ENCODE measurements at regions not wholly inside any gene's neighbourhood (a gene's known extent, or its start where the extent isn't known, plus 50 kb on each side); places are given as distances from the start of the nearest gene placed in this dataset.

GRCh38 chr2:236337465-236338325, 73.5 kb upstream of the ASB18 start:
- intact Hi-C loops (cut with micrococcal nuclease; ENCODE audit: unreplicated experiment) (no loop called here), in situ Hi-C loops (cut with HindIII; ENCODE audit: low pct_unique_long_range_greater_than_20kb, low sequenced_read_pairs) (no loop called here)
- H3K4me3 ChIP-seq (ENCODE audit: low read depth in 2 of 2, low read length in 2 of 2): no peak overlapping the region
- no peaks in the 10 kb centered on the region for H3K4me1 ChIP-seq (ENCODE audit: control insufficient read depth, insufficient read depth, low read length)
- DNase-seq (ENCODE audit: low read depth, low spot score) (no peak), ATAC-seq (no peak)
- TF ChIP-seq POLR2AphosphoS5 (IDR thresholded peaks at IDR 0.05; ENCODE audit: low read depth, low read length): no peak
- no peak for TF ChIP-seq SIN3A (IDR thresholded peaks at IDR 0.05; ENCODE audit: borderline replicate concordance, insufficient read depth, low read depth, low read length)
- TF ChIP-seq, protein P1, sequence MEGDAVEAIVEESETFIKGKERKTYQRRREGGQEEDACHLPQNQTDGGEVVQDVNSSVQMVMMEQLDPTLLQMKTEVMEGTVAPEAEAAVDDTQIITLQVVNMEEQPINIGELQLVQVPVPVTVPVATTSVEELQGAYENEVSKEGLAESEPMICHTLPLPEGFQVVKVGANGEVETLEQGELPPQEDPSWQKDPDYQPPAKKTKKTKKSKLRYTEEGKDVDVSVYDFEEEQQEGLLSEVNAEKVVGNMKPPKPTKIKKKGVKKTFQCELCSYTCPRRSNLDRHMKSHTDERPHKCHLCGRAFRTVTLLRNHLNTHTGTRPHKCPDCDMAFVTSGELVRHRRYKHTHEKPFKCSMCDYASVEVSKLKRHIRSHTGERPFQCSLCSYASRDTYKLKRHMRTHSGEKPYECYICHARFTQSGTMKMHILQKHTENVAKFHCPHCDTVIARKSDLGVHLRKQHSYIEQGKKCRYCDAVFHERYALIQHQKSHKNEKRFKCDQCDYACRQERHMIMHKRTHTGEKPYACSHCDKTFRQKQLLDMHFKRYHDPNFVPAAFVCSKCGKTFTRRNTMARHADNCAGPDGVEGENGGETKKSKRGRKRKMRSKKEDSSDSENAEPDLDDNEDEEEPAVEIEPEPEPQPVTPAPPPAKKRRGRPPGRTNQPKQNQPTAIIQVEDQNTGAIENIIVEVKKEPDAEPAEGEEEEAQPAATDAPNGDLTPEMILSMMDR (IDR thresholded peaks at IDR 0.05): no peak
- TF ChIP-seq, protein P2, sequence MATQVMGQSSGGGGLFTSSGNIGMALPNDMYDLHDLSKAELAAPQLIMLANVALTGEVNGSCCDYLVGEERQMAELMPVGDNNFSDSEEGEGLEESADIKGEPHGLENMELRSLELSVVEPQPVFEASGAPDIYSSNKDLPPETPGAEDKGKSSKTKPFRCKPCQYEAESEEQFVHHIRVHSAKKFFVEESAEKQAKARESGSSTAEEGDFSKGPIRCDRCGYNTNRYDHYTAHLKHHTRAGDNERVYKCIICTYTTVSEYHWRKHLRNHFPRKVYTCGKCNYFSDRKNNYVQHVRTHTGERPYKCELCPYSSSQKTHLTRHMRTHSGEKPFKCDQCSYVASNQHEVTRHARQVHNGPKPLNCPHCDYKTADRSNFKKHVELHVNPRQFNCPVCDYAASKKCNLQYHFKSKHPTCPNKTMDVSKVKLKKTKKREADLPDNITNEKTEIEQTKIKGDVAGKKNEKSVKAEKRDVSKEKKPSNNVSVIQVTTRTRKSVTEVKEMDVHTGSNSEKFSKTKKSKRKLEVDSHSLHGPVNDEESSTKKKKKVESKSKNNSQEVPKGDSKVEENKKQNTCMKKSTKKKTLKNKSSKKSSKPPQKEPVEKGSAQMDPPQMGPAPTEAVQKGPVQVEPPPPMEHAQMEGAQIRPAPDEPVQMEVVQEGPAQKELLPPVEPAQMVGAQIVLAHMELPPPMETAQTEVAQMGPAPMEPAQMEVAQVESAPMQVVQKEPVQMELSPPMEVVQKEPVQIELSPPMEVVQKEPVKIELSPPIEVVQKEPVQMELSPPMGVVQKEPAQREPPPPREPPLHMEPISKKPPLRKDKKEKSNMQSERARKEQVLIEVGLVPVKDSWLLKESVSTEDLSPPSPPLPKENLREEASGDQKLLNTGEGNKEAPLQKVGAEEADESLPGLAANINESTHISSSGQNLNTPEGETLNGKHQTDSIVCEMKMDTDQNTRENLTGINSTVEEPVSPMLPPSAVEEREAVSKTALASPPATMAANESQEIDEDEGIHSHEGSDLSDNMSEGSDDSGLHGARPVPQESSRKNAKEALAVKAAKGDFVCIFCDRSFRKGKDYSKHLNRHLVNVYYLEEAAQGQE (IDR thresholded peaks at IDR 0.05; ENCODE audit: insufficient read depth in 1 of 2, low read depth in 2 of 2, low read length in 1 of 2): no peak
- TF ChIP-seq TCF7L2 (IDR thresholded peaks at IDR 0.05; ENCODE audit: low read depth, low read length): no peak
- no peak overlapping the region for H3K27ac ChIP-seq (ENCODE audit: low read length)
- H3K36me3 ChIP-seq (ENCODE audit: control insufficient read depth, insufficient read depth, low read length): no peaks in the 10 kb centered on the region
- BruUV-seq (replicated peaks): no TSS peak
- POLR2A ChIA-PET: no interaction called here
- H3K27me3 ChIP-seq (ENCODE audit: control insufficient read depth, insufficient read depth, low read length): no peaks in the 10 kb centered on the region
- CTCF ChIA-PET: interaction anchor here (0.6 kb wide), 2 partner anchors 384 to 573 kb away, joined by 3 to 5 read pairs; no protein-coding TSS in a partner anchor
- H3K9me3 ChIP-seq (ENCODE audit: control insufficient read depth, insufficient read depth, low read depth, low read length): no peaks in the 10 kb centered on the region

DNA sequence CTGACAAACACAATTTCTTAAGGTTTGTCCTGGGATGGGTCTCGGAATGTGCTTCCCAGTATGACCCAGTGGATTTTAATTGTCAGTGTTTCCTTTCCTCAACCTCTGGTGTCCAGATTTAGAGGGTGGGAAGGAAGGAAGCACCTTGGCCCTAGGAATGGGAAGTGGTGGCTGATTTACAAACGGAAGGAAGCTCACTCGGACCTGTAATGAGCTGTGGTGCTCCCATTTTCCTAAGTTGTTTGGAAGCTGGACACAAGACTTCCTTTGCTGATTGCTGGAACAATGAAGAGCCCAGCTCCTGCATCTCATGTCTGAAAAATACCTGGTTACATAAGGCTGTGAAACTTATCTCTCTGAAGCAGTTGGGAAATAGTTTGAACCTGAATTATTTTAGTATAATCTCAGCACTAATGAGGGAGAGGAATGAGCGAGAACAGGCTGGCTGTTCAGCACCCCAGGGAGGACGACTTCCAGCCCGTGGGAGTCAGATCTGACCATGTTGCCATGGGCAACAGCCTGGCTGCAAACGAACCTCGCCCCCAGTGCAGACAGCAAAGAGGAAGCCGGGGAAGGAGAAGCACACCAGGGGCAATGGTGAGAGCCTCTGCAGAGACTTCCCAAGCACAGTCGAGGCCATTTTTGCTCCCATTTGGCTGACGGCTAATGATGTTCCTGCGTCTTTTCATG, 74.4 kb upstream of the ASB18 start:
- no peak for DNase-seq (ENCODE audit: low read depth, low spot score)
- H3K9me3 ChIP-seq (ENCODE audit: control insufficient read depth, insufficient read depth, low read depth, low read length): no peaks in the 10 kb centered on the region
- TF ChIP-seq, protein P2 (IDR thresholded peaks at IDR 0.05; ENCODE audit: insufficient read depth in 1 of 2, low read depth in 2 of 2, low read length in 1 of 2): no peak
- TF ChIP-seq, protein P1 (IDR thresholded peaks at IDR 0.05): no peak
- TF ChIP-seq SIN3A (IDR thresholded peaks at IDR 0.05; ENCODE audit: borderline replicate concordance, insufficient read depth, low read depth, low read length) (no peak), TCF7L2 (IDR thresholded peaks at IDR 0.05; ENCODE audit: low read depth, low read length) (no peak), POLR2AphosphoS5 (IDR thresholded peaks at IDR 0.05; ENCODE audit: low read depth, low read length) (no peak)
- no TSS peak for BruUV-seq (replicated peaks)
- no peaks in the 10 kb centered on the region for H3K27me3 ChIP-seq (ENCODE audit: control insufficient read depth, insufficient read depth, low read length)
- POLR2A ChIA-PET: interaction anchor here (0.5 kb wide), 1 partner anchor 662 kb away, joined by 13 read pairs; no protein-coding TSS in a partner anchor
- no peak for ATAC-seq
- no peak overlapping the region for H3K4me3 ChIP-seq (ENCODE audit: low read depth in 2 of 2, low read length in 2 of 2)
- intact Hi-C loops (cut with micrococcal nuclease; ENCODE audit: unreplicated experiment): no loop called here
- in situ Hi-C loops (cut with HindIII; ENCODE audit: low pct_unique_long_range_greater_than_20kb, low sequenced_read_pairs): no loop called here
- no peaks in the 10 kb centered on the region for H3K36me3 ChIP-seq (ENCODE audit: control insufficient read depth, insufficient read depth, low read length)
- CTCF ChIA-PET: no interaction called here
- no peaks in the 10 kb centered on the region for H3K4me1 ChIP-seq (ENCODE audit: control insufficient read depth, insufficient read depth, low read length)
- no peak overlapping the region for H3K27ac ChIP-seq (ENCODE audit: low read length)
